ENCODE measurements at regions not wholly inside any gene's neighbourhood (a gene's known extent, or its start where the extent isn't known, plus 50 kb on each side); places are given as distances from the start of the nearest gene placed in this dataset.

GRCh38 chr2:160664603-160665140 is 171.1 kb upstream of the RBMS1 start:
- Histone ChIP-seq H3K9me3 (no peaks in the 10 kb centered on the region), H3K27ac (no peak overlapping the region), H3K27me3 (replicated peaks; ENCODE audit: insufficient read depth) (no peaks in the 10 kb centered on the region), H3K36me3 (no peaks in the 10 kb centered on the region), H3K4me1 (ENCODE audit: control insufficient read depth in 1 of 2, low read depth in 2 of 2) (peaks cover 11 to 21% of the 10 kb centered on the region in 2 donors), H3K4me3 (no peak overlapping the region)
- DNase-seq (ENCODE audit: low spot score) (no peak), ATAC-seq (ENCODE audit: insufficient number of reproducible peaks, low FRiP score, low read depth) (no peak)
- no peak for TF ChIP-seq CTCF (IDR thresholded peaks at IDR 0.05)

- Histone ChIP-seq H3K9me3 (no peaks in the 10 kb centered on the region), H3K36me3 (no peaks in the 10 kb centered on the region), H3K27ac (peak overlapping the region; percentile 63 to 68), H3K4me3 (peak overlapping the region; percentile 46), H3K4me1 (ENCODE audit: control insufficient read depth in 1 of 2, low read depth in 2 of 2) (peaks cover 11 to 24% of the 10 kb centered on the region in 2 donors), H3K27me3 (replicated peaks; ENCODE audit: insufficient read depth) (no peaks in the 10 kb centered on the region)
- DNase-seq (ENCODE audit: low spot score) (no peak), ATAC-seq (ENCODE audit: insufficient number of reproducible peaks, low FRiP score, low read depth) (peak; percentile 100)
- TF ChIP-seq CTCF (IDR thresholded peaks at IDR 0.05): no peak
Observed at GRCh38 chr2:160666154-160667060, 172.8 kb upstream of the RBMS1 start.

- no peak overlapping the region for H3K4me3 ChIP-seq
- no peaks in the 10 kb centered on the region for H3K36me3 ChIP-seq
- H3K4me1 ChIP-seq (ENCODE audit: control insufficient read depth in 1 of 2, low read depth in 2 of 2): peaks cover 11 to 30% of the 10 kb centered on the region in 2 donors
- no peak for ATAC-seq (ENCODE audit: insufficient number of reproducible peaks, low FRiP score, low read depth)
- no peaks in the 10 kb centered on the region for H3K9me3 ChIP-seq
- no peaks in the 10 kb centered on the region for H3K27me3 ChIP-seq (replicated peaks; ENCODE audit: insufficient read depth)
- TF ChIP-seq CTCF (IDR thresholded peaks at IDR 0.05): no peak
- no peak for DNase-seq (ENCODE audit: low spot score)
- H3K27ac ChIP-seq: peak overlapping the region in 1 of 2 donors; percentile 68
Observed at GRCh38 chr2:160667811-160668210, 174.2 kb upstream of the RBMS1 start.

- ATAC-seq (ENCODE audit: insufficient number of reproducible peaks, low FRiP score, low read depth) (no peak), DNase-seq (ENCODE audit: low spot score) (no peak)
- H3K36me3 ChIP-seq: no peaks in the 10 kb centered on the region
- peaks cover 11 to 30% of the 10 kb centered on the region in 2 donors for H3K4me1 ChIP-seq (ENCODE audit: control insufficient read depth in 1 of 2, low read depth in 2 of 2)
- no peaks in the 10 kb centered on the region for H3K27me3 ChIP-seq (replicated peaks; ENCODE audit: insufficient read depth)
- H3K4me3 ChIP-seq: no peak overlapping the region
- no peak overlapping the region for H3K27ac ChIP-seq
- TF ChIP-seq CTCF (IDR thresholded peaks at IDR 0.05): no peak
- H3K9me3 ChIP-seq: no peaks in the 10 kb centered on the region
Observed at GRCh38 chr2:160670618-160671017, 177.0 kb upstream of the RBMS1 start.

- ATAC-seq (ENCODE audit: insufficient number of reproducible peaks, low FRiP score, low read depth): no peak
- no peaks in the 10 kb centered on the region for H3K36me3 ChIP-seq
- no peak overlapping the region for H3K27ac ChIP-seq
- peaks cover 0 to 18% of the 10 kb centered on the region in 2 donors for H3K4me1 ChIP-seq (ENCODE audit: control insufficient read depth in 1 of 2, low read depth in 2 of 2)
- DNase-seq (ENCODE audit: low spot score): no peak
- H3K4me3 ChIP-seq: no peak overlapping the region
- H3K27me3 ChIP-seq (replicated peaks; ENCODE audit: insufficient read depth): no peaks in the 10 kb centered on the region
- no peaks in the 10 kb centered on the region for H3K9me3 ChIP-seq
- no peak for TF ChIP-seq CTCF (IDR thresholded peaks at IDR 0.05)
Observed at GRCh38 chr2:160672211-160672610, 178.6 kb upstream of the RBMS1 start.
